Naive thymus-derived CD4-positive, alpha-beta T cell (primary cell): ENCODE measurements at regions not wholly inside any gene's neighbourhood (a gene's known extent, or its start where the extent isn't known, plus 50 kb on each side); places are given as distances from the start of the nearest gene placed in this dataset.
"Not testable (repeated sequence)": the region's sequence is repeated elsewhere in the genome, so short reads cannot be mapped to it uniquely, and the experiment has no call there.

Experiments
- ATAC-seq: fragments of 150-1000 bp; cut with Tn5 transposase; 2 replicates; pipeline ENCODE4 v1.10.0; 2021; ENCODE audit warnings: mild to moderate bottlenecking, moderate library complexity
- CTCF ChIA-PET: fragments of 350-600 bp; sonication (Branson Sonifier 250); formaldehyde crosslinking; loops from one replicate; lab custom pipeline; 2021; ENCODE audit warnings: antibody characterized with exemption; lab: Charles Lee
- POLR2A ChIA-PET: fragments of 350-600 bp; sonication (Branson Sonifier 250); formaldehyde crosslinking; loops from one replicate; lab custom pipeline; 2021; ENCODE audit warnings: antibody characterized with exemption, inconsistent platforms; lab: Charles Lee
- DNase-seq, 9 donors: peaks; one replicate each; pipeline versions ENCODE4 v3.0.0 to v3.0.0-alpha.2; 2020 to 2022; ENCODE audit warnings: mixed read lengths in 1 of 9
- H3K27ac ChIP-seq: one replicate; pipeline ENCODE4 v1.7.0; 2013; ENCODE audit warnings: mild to moderate bottlenecking, low read depth, low read length, moderate library complexity
- H3K27me3 ChIP-seq, 2 donors: one replicate each; pipeline ENCODE4 v1.7.0; 2013; ENCODE audit warnings: low read length in 2 of 2, mild to moderate bottlenecking in 2 of 2, moderate library complexity in 2 of 2; ENCODE audit not compliant: control insufficient read depth in 2 of 2, insufficient read depth in 2 of 2
- H3K36me3 ChIP-seq, 3 experiments: 1 replicate in 2 of 3; 2 replicates in 1 of 3; pipeline ENCODE4 v1.7.0; 2013; ENCODE audit warnings: low read length in 3 of 3, mild to moderate bottlenecking in 3 of 3, moderate library complexity in 1 of 3; ENCODE audit not compliant: insufficient read depth in 3 of 3, control insufficient read depth in 2 of 3
- H3K4me1 ChIP-seq, 2 donors: one replicate each; pipeline ENCODE4 v1.7.0; 2013; ENCODE audit warnings: low read length in 2 of 2, mild to moderate bottlenecking in 2 of 2, moderate library complexity in 1 of 2; ENCODE audit not compliant: control insufficient read depth in 2 of 2, insufficient read depth in 2 of 2
- H3K4me3 ChIP-seq: 2 replicates; pipeline ENCODE4 v1.7.0; 2013; ENCODE audit warnings: mild to moderate bottlenecking, low read length
- H3K9me3 ChIP-seq, 3 experiments: 1 replicate in 2 of 3; 2 replicates in 1 of 3; pipeline ENCODE4 v1.7.0; 2013; ENCODE audit warnings: low read length in 3 of 3; ENCODE audit not compliant: control insufficient read depth in 2 of 3
- H3K27ac Mint-ChIP-seq, 9 donors: one replicate each; pipeline ENCODE4 v1.8.0; 2020 to 2022; ENCODE audit warnings: mixed read lengths in 9 of 9, mild to moderate bottlenecking in 8 of 9, moderate library complexity in 5 of 9, inconsistent platforms in 2 of 9
- H3K27me3 Mint-ChIP-seq, 5 donors: one replicate each; pipeline ENCODE4 v1.8.0; 2021 to 2022; ENCODE audit warnings: mixed read lengths in 5 of 5, mild to moderate bottlenecking in 1 of 5
- H3K36me3 Mint-ChIP-seq, 5 donors: one replicate each; pipeline ENCODE4 v1.8.0; 2020 to 2022; ENCODE audit warnings: mixed read lengths in 5 of 5, mild to moderate bottlenecking in 3 of 5, inconsistent platforms in 1 of 5
- H3K4me1 Mint-ChIP-seq, 7 donors: one replicate each; pipeline ENCODE4 v1.8.0; 2020 to 2022; ENCODE audit warnings: mixed read lengths in 7 of 7, mild to moderate bottlenecking in 3 of 7, inconsistent platforms in 1 of 7
- H3K4me3 Mint-ChIP-seq, 10 donors: one replicate each; pipeline ENCODE4 v1.8.0; 2020 to 2022; ENCODE audit warnings: mild to moderate bottlenecking in 10 of 10, mixed read lengths in 10 of 10, moderate library complexity in 6 of 10, inconsistent platforms in 2 of 10
- H3K9me3 Mint-ChIP-seq, 11 donors: one replicate each; pipeline ENCODE4 v1.8.0; 2020 to 2022; ENCODE audit warnings: mixed read lengths in 11 of 11, mild to moderate bottlenecking in 4 of 11, inconsistent platforms in 1 of 11, moderate library complexity in 1 of 11
- intact Hi-C, 2 donors: fragments of 100-400 bp; cut with micrococcal nuclease; formaldehyde crosslinking; loops; one replicate each; pipeline ENCODE4 v1.15.1; 2023

DNA sequence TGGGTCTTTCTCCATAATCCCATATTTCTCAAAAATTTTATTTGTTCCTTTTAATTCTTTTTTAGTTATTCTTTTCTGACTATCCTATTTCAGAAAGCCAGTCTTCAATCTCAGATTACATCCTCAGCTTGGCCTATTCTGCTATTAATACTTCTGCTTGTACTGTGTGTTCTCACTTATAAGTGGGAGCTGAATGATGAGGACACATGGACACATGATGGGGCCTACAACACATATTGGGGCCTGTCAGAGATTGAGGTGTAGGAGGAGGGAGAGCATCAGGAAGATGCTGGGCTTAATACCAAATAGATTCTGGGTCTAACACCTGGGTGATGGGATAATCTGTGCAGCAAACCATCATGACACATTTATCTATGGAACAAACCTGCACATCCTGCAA is 82.3 kb downstream of the MAGEE1 start:
- Mint-ChIP-seq H3K4me1 (no peaks in the 10 kb centered on the region), H3K4me3 (no peak overlapping the region), H3K27ac (no peak overlapping the region), H3K27me3 (no peaks in the 10 kb centered on the region), H3K9me3 (peaks cover 0 to 44% (median 5%) of the 10 kb centered on the region in 11 donors), H3K36me3 (peaks cover 0 to 4% (median 0%) of the 10 kb centered on the region in 5 donors)
- no peak for ATAC-seq
- Histone ChIP-seq H3K4me3 (no peak overlapping the region), H3K27me3 (no peaks in the 10 kb centered on the region), H3K4me1 (no peaks in the 10 kb centered on the region), H3K9me3 (peaks cover 0 to 3% (median 0%) of the 10 kb centered on the region in 3 experiments), H3K27ac (no peak overlapping the region), H3K36me3 (no peaks in the 10 kb centered on the region)
- intact Hi-C loops = no loop called here
- no peak for DNase-seq
- POLR2A ChIA-PET = no interaction called here
- CTCF ChIA-PET = no interaction called here

- H3K36me3 Mint-ChIP-seq = peaks cover 0 to 3% (median 0%) of the 10 kb centered on the region in 5 donors
- H3K36me3 ChIP-seq = no peaks in the 10 kb centered on the region
- ChIA-PET CTCF (no interaction called here), POLR2A (no interaction called here)
- no peaks in the 10 kb centered on the region for H3K4me1 ChIP-seq
- intact Hi-C loops = no loop called here
- H3K27ac Mint-ChIP-seq = no peak overlapping the region
- no peaks in the 10 kb centered on the region for H3K4me1 Mint-ChIP-seq
- H3K27me3 ChIP-seq = no peaks in the 10 kb centered on the region
- ATAC-seq (no peak), DNase-seq (no peak)
- no peak overlapping the region for H3K4me3 ChIP-seq
- peaks cover 0 to 12% (median 0%) of the 10 kb centered on the region in 3 experiments for H3K9me3 ChIP-seq
- H3K27ac ChIP-seq = no peak overlapping the region
- H3K27me3 Mint-ChIP-seq = no peaks in the 10 kb centered on the region
- H3K9me3 Mint-ChIP-seq = peaks cover 0 to 58% (median 10%) of the 10 kb centered on the region in 11 donors
- no peak overlapping the region for H3K4me3 Mint-ChIP-seq
Measured at GRCh38 chrX:76517544-76517943, 90.0 kb downstream of the MAGEE1 start.

- Mint-ChIP-seq H3K27me3 (no peaks in the 10 kb centered on the region), H3K4me3 (no peak overlapping the region), H3K27ac (no peak overlapping the region), H3K36me3 (peaks cover 0 to 3% (median 0%) of the 10 kb centered on the region in 5 donors), H3K9me3 (peaks cover 0 to 74% (median 18%) of the 10 kb centered on the region in 11 donors), H3K4me1 (peaks cover 0 to 1% (median 0%) of the 10 kb centered on the region in 7 donors)
- intact Hi-C loops = no loop called here
- peaks cover 0 to 12% (median 0%) of the 10 kb centered on the region in 3 experiments for H3K9me3 ChIP-seq
- H3K27me3 ChIP-seq = no peaks in the 10 kb centered on the region
- ChIA-PET POLR2A (no interaction called here), CTCF (no interaction called here)
- H3K27ac ChIP-seq = no peak overlapping the region
- ATAC-seq (no peak), DNase-seq (no peak)
- H3K4me1 ChIP-seq = no peaks in the 10 kb centered on the region
- no peaks in the 10 kb centered on the region for H3K36me3 ChIP-seq
- H3K4me3 ChIP-seq = no peak overlapping the region
Measured at GRCh38 chrX:76520273-76521054, 93.0 kb downstream of the MAGEE1 start.

DNA sequence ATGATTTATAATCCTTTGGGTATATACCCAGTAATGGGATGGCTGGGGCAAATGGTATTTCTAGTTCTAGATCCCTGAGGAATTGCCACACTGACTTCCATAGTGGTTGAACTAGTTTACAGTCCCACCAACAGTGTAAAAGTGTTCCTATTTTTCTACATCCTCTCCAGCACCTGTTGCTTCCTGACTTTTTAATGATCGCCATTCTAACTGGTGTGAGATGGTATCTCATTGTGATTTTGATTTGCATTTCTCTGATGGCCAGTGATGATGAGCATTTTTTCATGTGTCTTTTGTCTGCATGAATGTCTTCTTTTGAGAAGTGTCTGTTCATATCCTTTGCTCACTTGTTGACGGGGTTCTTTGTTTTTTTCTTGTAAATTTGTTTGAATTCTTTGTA is 108.2 kb downstream of the MAGEE1 start:
- H3K4me1 Mint-ChIP-seq, intact Hi-C loops, DNase-seq, H3K36me3 Mint-ChIP-seq, H3K27ac ChIP-seq, H3K27me3 Mint-ChIP-seq, H3K9me3 ChIP-seq, H3K4me3 ChIP-seq, H3K4me1 ChIP-seq, H3K4me3 Mint-ChIP-seq, H3K27me3 ChIP-seq, H3K27ac Mint-ChIP-seq, ATAC-seq, CTCF ChIA-PET, H3K36me3 ChIP-seq, POLR2A ChIA-PET: not testable (repeated sequence)
- H3K9me3 Mint-ChIP-seq = peaks cover 0 to 51% (median 16%) of the 10 kb centered on the region in 11 donors

- Histone ChIP-seq H3K9me3 (no peaks in the 10 kb centered on the region), H3K27ac (no peak overlapping the region), H3K4me1 (no peaks in the 10 kb centered on the region), H3K27me3 (no peaks in the 10 kb centered on the region), H3K36me3 (no peaks in the 10 kb centered on the region), H3K4me3 (no peak overlapping the region)
- ChIA-PET POLR2A (no interaction called here), CTCF (no interaction called here)
- Mint-ChIP-seq H3K9me3 (peaks cover 0 to 27% (median 7%) of the 10 kb centered on the region in 11 donors), H3K27me3 (no peaks in the 10 kb centered on the region), H3K4me1 (no peaks in the 10 kb centered on the region), H3K4me3 (no peak overlapping the region), H3K27ac (no peak overlapping the region), H3K36me3 (no peaks in the 10 kb centered on the region)
- ATAC-seq (no peak), DNase-seq (no peak)
- intact Hi-C loops = no loop called here
Measured at GRCh38 chrX:76538860-76539259, 111.3 kb downstream of the MAGEE1 start.

GRCh38 chrX:76543381-76543780 is 115.9 kb downstream of the MAGEE1 start:
- H3K27ac ChIP-seq, intact Hi-C loops, H3K27me3 ChIP-seq, H3K36me3 ChIP-seq, H3K4me1 ChIP-seq, H3K4me1 Mint-ChIP-seq, H3K9me3 ChIP-seq, CTCF ChIA-PET, H3K27ac Mint-ChIP-seq, POLR2A ChIA-PET, H3K4me3 Mint-ChIP-seq, ATAC-seq, H3K36me3 Mint-ChIP-seq, H3K4me3 ChIP-seq, H3K27me3 Mint-ChIP-seq, DNase-seq: not testable (repeated sequence)
- peaks cover 2 to 40% (median 10%) of the 10 kb centered on the region in 11 donors for H3K9me3 Mint-ChIP-seq

GRCh38 chrX:76550016-76550415 is 122.5 kb downstream of the MAGEE1 start:
- POLR2A ChIA-PET = no interaction called here
- intact Hi-C loops = no loop called here
- H3K9me3 Mint-ChIP-seq = peaks cover 0 to 54% (median 22%) of the 10 kb centered on the region in 11 donors
- no peak overlapping the region for H3K27ac Mint-ChIP-seq
- no peak for ATAC-seq
- H3K27me3 Mint-ChIP-seq = no peaks in the 10 kb centered on the region
- no peaks in the 10 kb centered on the region for H3K36me3 ChIP-seq
- no peak overlapping the region for H3K27ac ChIP-seq
- CTCF ChIA-PET = no interaction called here
- H3K4me1 ChIP-seq = no peaks in the 10 kb centered on the region
- no peak overlapping the region for H3K4me3 ChIP-seq
- H3K9me3 ChIP-seq = peaks cover 0 to 9% (median 0%) of the 10 kb centered on the region in 3 experiments
- no peak overlapping the region for H3K4me3 Mint-ChIP-seq
- no peaks in the 10 kb centered on the region for H3K4me1 Mint-ChIP-seq
- no peaks in the 10 kb centered on the region for H3K36me3 Mint-ChIP-seq
- no peak for DNase-seq
- H3K27me3 ChIP-seq = no peaks in the 10 kb centered on the region
